ENCODE measurements at regions not wholly inside any gene's neighbourhood (a gene's known extent, or its start where the extent isn't known, plus 50 kb on each side); places are given as distances from the start of the nearest gene placed in this dataset.

DNA sequence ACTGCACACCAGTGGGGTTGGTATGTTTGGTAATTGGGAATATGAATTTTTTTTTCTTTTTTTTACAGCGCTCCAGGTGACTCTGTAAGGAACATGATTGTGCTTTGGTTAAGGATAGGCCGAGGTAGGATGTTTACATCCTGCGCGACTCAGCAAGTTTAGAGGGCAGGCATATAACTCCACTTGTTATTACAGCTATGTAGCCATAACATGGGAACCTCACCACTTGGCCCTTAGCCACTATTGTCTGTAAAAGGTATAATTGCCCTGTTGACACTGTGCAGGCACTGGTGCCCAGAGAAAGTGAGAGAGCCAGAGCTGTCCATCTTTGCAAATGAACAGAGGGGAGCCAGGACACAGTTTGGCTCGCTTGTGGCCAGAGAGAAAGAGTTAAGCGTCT, 172.9 kb downstream of the MCHR2 start:
- no peak for TF ChIP-seq NFIC (IDR thresholded peaks at IDR 0.05)
- TF ChIP-seq EP300 (IDR thresholded peaks at IDR 0.05; ENCODE audit: borderline replicate concordance): no peak
- TF ChIP-seq FOXM1 (IDR thresholded peaks at IDR 0.05; ENCODE audit: borderline replicate concordance, low read depth): no peak
- no peak for TF ChIP-seq EGR1 (IDR thresholded peaks at IDR 0.05)
- TF ChIP-seq TCF12 (IDR thresholded peaks at IDR 0.05; ENCODE audit: low read depth): no peak

DNA sequence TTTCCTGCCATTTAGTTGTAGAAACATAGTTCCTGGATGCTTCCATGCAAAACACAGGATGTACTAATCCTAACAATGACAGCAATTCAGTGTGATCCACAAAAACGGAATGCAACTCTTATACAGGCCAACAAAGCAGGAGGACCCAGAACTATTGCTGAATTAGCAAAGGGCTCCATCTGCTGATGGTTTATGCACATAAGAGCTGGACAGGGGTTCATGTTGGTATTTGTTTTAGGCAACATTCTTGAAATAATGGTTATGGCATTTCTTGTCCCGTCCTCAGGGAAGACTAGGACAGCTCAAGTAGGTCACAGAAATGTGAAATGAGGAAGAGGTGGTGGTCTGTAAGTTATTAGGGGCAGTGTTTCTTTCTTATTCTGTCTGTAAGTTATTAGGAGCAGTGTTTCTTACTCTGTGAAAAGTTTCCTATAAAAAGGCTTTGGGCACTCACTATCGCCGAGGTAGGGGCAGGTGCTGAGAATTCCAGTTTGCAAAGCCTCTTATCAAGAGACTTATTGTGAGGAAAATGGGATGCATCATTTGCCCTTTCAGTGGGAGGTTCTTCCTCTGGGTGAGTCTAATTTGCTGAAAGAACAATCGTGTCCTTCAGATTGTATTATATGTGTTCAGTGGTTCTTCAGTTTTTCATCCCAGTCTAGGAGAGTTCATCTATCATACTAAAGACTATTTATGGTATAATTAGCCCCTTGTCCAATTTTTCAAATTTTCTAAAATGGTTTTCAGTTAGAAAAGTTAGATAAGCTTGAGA, 171.1 kb downstream of the MCHR2 start:
- TF ChIP-seq EGR1 (IDR thresholded peaks at IDR 0.05) (no peak), RAD21 (IDR thresholded peaks at IDR 0.05; ENCODE audit: low read depth) (peak; percentile 76)

DNA sequence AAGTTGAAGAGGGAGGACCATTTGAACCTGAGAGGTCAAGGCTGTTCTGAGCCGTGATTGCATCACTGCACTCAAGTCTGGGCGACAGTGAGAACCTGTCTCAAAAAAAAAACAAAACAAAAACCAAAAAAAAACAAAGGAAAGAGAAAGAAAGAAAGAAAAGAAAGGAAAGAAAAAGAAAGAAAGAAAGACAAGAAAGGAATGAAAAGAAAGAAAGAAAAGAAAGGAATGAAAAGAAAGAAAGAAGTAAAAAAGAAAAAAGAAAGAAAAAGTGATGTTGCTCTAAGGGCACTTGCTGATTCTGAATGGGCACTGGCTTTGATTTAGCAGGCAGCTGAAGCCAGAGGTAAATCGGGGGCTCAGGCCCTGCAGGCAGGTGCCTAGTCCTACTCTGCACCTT, 161.0 kb downstream of the MCHR2 start:
- TF ChIP-seq EGR1 (IDR thresholded peaks at IDR 0.05) (no peak), CREB1 (IDR thresholded peaks at IDR 0.05; ENCODE audit: low read depth) (no peak), EP300 (IDR thresholded peaks at IDR 0.05; ENCODE audit: borderline replicate concordance) (no peak), CEBPB (IDR thresholded peaks at IDR 0.05) (no peak), TEAD4 (IDR thresholded peaks at IDR 0.05) (no peak), NFIC (IDR thresholded peaks at IDR 0.05) (no peak), YY1 (IDR thresholded peaks at IDR 0.05; ENCODE audit: low read depth) (no peak), FOXM1 (IDR thresholded peaks at IDR 0.05; ENCODE audit: borderline replicate concordance, low read depth) (no peak), RAD21 (IDR thresholded peaks at IDR 0.05; ENCODE audit: low read depth) (no peak), TCF12 (IDR thresholded peaks at IDR 0.05; ENCODE audit: low read depth) (no peak), MAX (IDR thresholded peaks at IDR 0.05) (no peak), ZBTB7A (IDR thresholded peaks at IDR 0.05; ENCODE audit: low read depth) (no peak), TAF1 (IDR thresholded peaks at IDR 0.05; ENCODE audit: low read depth) (no peak)
- TF ChIP-seq, protein P1, sequence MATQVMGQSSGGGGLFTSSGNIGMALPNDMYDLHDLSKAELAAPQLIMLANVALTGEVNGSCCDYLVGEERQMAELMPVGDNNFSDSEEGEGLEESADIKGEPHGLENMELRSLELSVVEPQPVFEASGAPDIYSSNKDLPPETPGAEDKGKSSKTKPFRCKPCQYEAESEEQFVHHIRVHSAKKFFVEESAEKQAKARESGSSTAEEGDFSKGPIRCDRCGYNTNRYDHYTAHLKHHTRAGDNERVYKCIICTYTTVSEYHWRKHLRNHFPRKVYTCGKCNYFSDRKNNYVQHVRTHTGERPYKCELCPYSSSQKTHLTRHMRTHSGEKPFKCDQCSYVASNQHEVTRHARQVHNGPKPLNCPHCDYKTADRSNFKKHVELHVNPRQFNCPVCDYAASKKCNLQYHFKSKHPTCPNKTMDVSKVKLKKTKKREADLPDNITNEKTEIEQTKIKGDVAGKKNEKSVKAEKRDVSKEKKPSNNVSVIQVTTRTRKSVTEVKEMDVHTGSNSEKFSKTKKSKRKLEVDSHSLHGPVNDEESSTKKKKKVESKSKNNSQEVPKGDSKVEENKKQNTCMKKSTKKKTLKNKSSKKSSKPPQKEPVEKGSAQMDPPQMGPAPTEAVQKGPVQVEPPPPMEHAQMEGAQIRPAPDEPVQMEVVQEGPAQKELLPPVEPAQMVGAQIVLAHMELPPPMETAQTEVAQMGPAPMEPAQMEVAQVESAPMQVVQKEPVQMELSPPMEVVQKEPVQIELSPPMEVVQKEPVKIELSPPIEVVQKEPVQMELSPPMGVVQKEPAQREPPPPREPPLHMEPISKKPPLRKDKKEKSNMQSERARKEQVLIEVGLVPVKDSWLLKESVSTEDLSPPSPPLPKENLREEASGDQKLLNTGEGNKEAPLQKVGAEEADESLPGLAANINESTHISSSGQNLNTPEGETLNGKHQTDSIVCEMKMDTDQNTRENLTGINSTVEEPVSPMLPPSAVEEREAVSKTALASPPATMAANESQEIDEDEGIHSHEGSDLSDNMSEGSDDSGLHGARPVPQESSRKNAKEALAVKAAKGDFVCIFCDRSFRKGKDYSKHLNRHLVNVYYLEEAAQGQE (IDR thresholded peaks at IDR 0.05; ENCODE audit: low read depth): no peak
- TF ChIP-seq, protein P2, sequence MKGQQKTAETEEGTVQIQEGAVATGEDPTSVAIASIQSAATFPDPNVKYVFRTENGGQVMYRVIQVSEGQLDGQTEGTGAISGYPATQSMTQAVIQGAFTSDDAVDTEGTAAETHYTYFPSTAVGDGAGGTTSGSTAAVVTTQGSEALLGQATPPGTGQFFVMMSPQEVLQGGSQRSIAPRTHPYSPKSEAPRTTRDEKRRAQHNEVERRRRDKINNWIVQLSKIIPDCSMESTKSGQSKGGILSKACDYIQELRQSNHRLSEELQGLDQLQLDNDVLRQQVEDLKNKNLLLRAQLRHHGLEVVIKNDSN (IDR thresholded peaks at IDR 0.05): no peak

DNA sequence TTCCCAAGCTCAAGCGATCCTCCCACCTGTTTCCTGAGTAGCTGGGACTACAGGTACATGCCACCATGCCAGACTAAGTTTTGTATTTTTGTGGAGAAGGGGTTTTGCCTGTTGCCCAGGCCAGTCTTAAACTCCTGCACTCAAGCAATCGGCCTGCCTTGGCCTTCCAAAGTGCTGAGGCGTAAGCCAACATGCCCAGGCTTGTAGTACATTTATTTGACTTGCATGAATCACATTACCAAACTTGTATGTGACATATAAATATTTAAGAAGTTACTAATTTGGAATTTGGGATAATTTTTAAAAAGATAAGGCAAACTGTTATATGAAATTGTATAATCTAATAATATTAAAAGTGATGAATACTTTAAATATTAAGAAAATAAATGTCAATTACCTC, 157.6 kb downstream of the MCHR2 start:
- no peak for TF ChIP-seq TAF1 (IDR thresholded peaks at IDR 0.05; ENCODE audit: low read depth)
- no peak for TF ChIP-seq RAD21 (IDR thresholded peaks at IDR 0.05; ENCODE audit: low read depth)
- TF ChIP-seq, protein P1 (IDR thresholded peaks at IDR 0.05; ENCODE audit: low read depth): no peak
- no peak for TF ChIP-seq EGR1 (IDR thresholded peaks at IDR 0.05)
- no peak for TF ChIP-seq EP300 (IDR thresholded peaks at IDR 0.05; ENCODE audit: borderline replicate concordance)
- TF ChIP-seq CREB1 (IDR thresholded peaks at IDR 0.05; ENCODE audit: low read depth): no peak
- no peak for TF ChIP-seq YY1 (IDR thresholded peaks at IDR 0.05; ENCODE audit: low read depth)
- no peak for TF ChIP-seq CEBPB (IDR thresholded peaks at IDR 0.05)
- TF ChIP-seq FOXM1 (IDR thresholded peaks at IDR 0.05; ENCODE audit: borderline replicate concordance, low read depth): no peak
- TF ChIP-seq NFIC (IDR thresholded peaks at IDR 0.05): no peak
- TF ChIP-seq, protein P2 (IDR thresholded peaks at IDR 0.05): no peak
- no peak for TF ChIP-seq MAX (IDR thresholded peaks at IDR 0.05)

DNA sequence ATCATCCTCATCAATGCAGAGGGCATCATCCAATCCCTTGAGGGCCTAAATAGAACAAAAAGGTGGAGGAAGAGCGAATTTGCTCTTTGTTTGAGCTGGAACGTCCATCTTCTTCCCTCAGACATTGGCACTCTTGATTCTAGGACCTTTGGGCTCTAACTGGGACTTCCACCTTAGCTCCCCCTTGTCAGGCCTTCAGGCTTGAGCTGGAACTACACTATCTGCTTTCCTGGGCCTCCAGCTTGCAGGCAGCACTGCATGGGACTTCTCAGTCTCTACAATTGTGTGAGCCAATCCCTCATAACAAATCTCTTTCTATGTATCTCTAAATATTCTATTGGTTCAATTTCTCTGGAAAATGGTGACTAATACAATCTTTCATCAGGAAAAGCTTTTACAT, 155.4 kb downstream of the MCHR2 start:
- TF ChIP-seq MAX (IDR thresholded peaks at IDR 0.05): no peak
- no peak for TF ChIP-seq NFIC (IDR thresholded peaks at IDR 0.05)
- TF ChIP-seq TCF12 (IDR thresholded peaks at IDR 0.05; ENCODE audit: low read depth): no peak
- no peak for TF ChIP-seq TEAD4 (IDR thresholded peaks at IDR 0.05)

DNA sequence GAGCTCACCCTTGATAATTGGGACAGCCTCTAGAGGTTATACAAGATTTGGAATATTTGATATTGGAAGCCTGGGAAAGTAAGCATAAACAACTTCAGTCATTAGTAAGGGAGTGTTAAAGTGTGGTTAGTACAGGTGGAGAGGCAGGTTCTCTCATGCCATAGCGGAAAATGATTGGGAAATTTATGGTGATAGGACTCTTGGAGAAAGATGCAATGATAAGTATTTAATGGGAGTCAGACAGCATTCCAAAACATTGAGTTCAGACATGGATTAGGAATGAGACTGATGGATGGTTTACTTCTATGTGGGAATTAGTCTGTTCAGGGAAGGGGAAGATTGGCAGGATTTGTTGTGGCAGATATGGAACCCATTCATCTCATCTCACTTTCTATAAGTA, 152.7 kb downstream of the MCHR2 start:
- no peak for TF ChIP-seq RAD21 (IDR thresholded peaks at IDR 0.05; ENCODE audit: low read depth)
- TF ChIP-seq TAF1 (IDR thresholded peaks at IDR 0.05; ENCODE audit: low read depth): no peak
- no peak for TF ChIP-seq CREB1 (IDR thresholded peaks at IDR 0.05; ENCODE audit: low read depth)
- no peak for TF ChIP-seq ZBTB7A (IDR thresholded peaks at IDR 0.05; ENCODE audit: low read depth)
- TF ChIP-seq TEAD4 (IDR thresholded peaks at IDR 0.05): no peak
- no peak for TF ChIP-seq TCF12 (IDR thresholded peaks at IDR 0.05; ENCODE audit: low read depth)
- no peak for TF ChIP-seq FOXM1 (IDR thresholded peaks at IDR 0.05; ENCODE audit: borderline replicate concordance, low read depth)
- TF ChIP-seq NFIC (IDR thresholded peaks at IDR 0.05): no peak
